Endothelial cell of umbilical vein (primary cell): ENCODE measurements at regions not wholly inside any gene's neighbourhood (a gene's known extent, or its start where the extent isn't known, plus 50 kb on each side); places are given as distances from the start of the nearest gene placed in this dataset.
"Not testable (repeated sequence)": the region's sequence is repeated elsewhere in the genome, so short reads cannot be mapped to it uniquely, and the experiment has no call there.

Source experiments
- BruUV-seq: library from RNA; stranded (reverse); fragments of 400-500 nt; replicated peaks from 2 replicates; lab custom pipeline; 2021; lab: Mats Ljungman, UMichigan
- CTCF ChIA-PET: fragments of 300-600, 350-600 bp; sonication (Branson Sonifier 250); formaldehyde crosslinking; loops from one replicate; lab custom pipeline; 2021; ENCODE audit warnings: antibody characterized with exemption, inconsistent platforms; lab: Charles Lee
- POLR2A ChIA-PET: fragments of 300-600, 350-600 bp; sonication (Branson Sonifier 250); formaldehyde crosslinking; loops from one replicate; lab custom pipeline; 2021; ENCODE audit warnings: antibody characterized with exemption, inconsistent platforms; lab: Charles Lee
- DNase-seq: peaks from one replicate; pipeline ENCODE4 v3.0.0-alpha.2; 2011; ENCODE audit warnings: low read depth, low spot score
- FAIRE-seq: peaks from 2 replicates; lab custom pipeline; 2011; peaks lifted over from hg19 to GRCh38; lab: Jason Lieb, UNC
- H2AFZ ChIP-seq: 2 replicates; pipeline ENCODE4 v1.6.0; 2012; ENCODE audit warnings: low read depth, low read length, control low read depth, inconsistent platforms
- H3K27ac ChIP-seq: 2 replicates; pipeline ENCODE4 v1.5.1; 2011; ENCODE audit warnings: low read depth, mild to moderate bottlenecking, control low read depth, low read length, moderate library complexity; ENCODE audit not compliant: insufficient read depth
- H3K27me3 ChIP-seq, 2 experiments: 2 replicates each; pipeline versions ENCODE4 v1.6.0 to v1.6.1; 2011; ENCODE audit warnings: low read length in 2 of 2, mixed read lengths in 1 of 2; ENCODE audit not compliant: control insufficient read depth in 2 of 2, insufficient read depth in 2 of 2
- H3K36me3 ChIP-seq, 2 experiments: 2 replicates in 1 of 2; 3 replicates in 1 of 2; pipeline ENCODE4 v1.5.1; 2011; ENCODE audit warnings: low read length in 2 of 2, mild to moderate bottlenecking in 1 of 2, moderate library complexity in 1 of 2; ENCODE audit not compliant: control insufficient read depth in 2 of 2, insufficient read depth in 2 of 2; ENCODE audit errors: extremely low read depth in 1 of 2
- H3K4me1 ChIP-seq: 3 replicates; pipeline ENCODE4 v1.5.1; 2011; ENCODE audit warnings: mild to moderate bottlenecking, low read length; ENCODE audit not compliant: control insufficient read depth, insufficient read depth; ENCODE audit errors: extremely low read depth
- H3K4me2 ChIP-seq: 2 replicates; pipeline ENCODE4 v1.6.1; 2011; ENCODE audit warnings: low read length, control low read depth, mixed read lengths; ENCODE audit not compliant: insufficient read depth
- H3K4me3 ChIP-seq, 3 experiments: fragments of 200-600 bp in 1 of 3; sonication (generic), shearing (Covaris generic) in 1 of 3; replicated peaks in 1 of 3; 2 replicates each; pipeline ENCODE4 v1.5.1; 2011 to 2016; ENCODE audit warnings: control low read depth in 3 of 3, low read length in 3 of 3, mild to moderate bottlenecking in 2 of 3, inconsistent platforms in 1 of 3, low read depth in 1 of 3, moderate library complexity in 1 of 3; ENCODE audit not compliant: insufficient read depth in 1 of 3
- H3K79me2 ChIP-seq: 2 replicates; pipeline ENCODE4 v1.6.0; 2012; ENCODE audit warnings: low read length, inconsistent platforms; ENCODE audit not compliant: control insufficient read depth, insufficient read depth
- H3K9ac ChIP-seq: replicated peaks from 2 replicates; pipeline ENCODE3; 2011; ENCODE audit warnings: low read length, control low read depth; ENCODE audit not compliant: insufficient read depth; ENCODE audit errors: extremely low read depth
- H3K9me1 ChIP-seq: replicated peaks from 3 replicates; pipeline ENCODE4 v1.6.0; 2011; ENCODE audit warnings: mild to moderate bottlenecking, low read length; ENCODE audit not compliant: control insufficient read depth, insufficient read depth; ENCODE audit errors: extremely low read depth
- H3K9me3 ChIP-seq: replicated peaks from 2 replicates; pipeline ENCODE4 v1.5.1; 2012; ENCODE audit warnings: low read length, inconsistent platforms; ENCODE audit not compliant: control insufficient read depth, insufficient read depth
- H4K20me1 ChIP-seq: replicated peaks from 2 replicates; pipeline ENCODE3; 2011; ENCODE audit warnings: mild to moderate bottlenecking, low read length; ENCODE audit not compliant: control insufficient read depth, insufficient read depth; ENCODE audit errors: extremely low read depth
- dilution Hi-C: fragments of 300-500 bp; cut with MboI; formaldehyde crosslinking; loops from one replicate; pipeline ENCODE4 v1.15.0; 2019; ENCODE audit warnings: low sequenced_read_pairs; ENCODE audit not compliant: extremely low pct_ligation_motif_present
- intact Hi-C: fragments of 100-400 bp; cut with micrococcal nuclease; formaldehyde crosslinking; loops from one replicate; pipeline ENCODE4 v1.10.0; 2022

GRCh38 chr22:16911340-16911739, 86.1 kb upstream of the XKR3 start:
- H3K4me1 ChIP-seq, H3K9ac ChIP-seq, BruUV-seq, FAIRE-seq, intact Hi-C loops, CTCF ChIA-PET, DNase-seq, H3K9me1 ChIP-seq, H3K4me2 ChIP-seq, H2AFZ ChIP-seq, POLR2A ChIA-PET, H3K79me2 ChIP-seq, H3K36me3 ChIP-seq, H3K9me3 ChIP-seq, H3K4me3 ChIP-seq, H4K20me1 ChIP-seq, H3K27ac ChIP-seq, dilution Hi-C loops, H3K27me3 ChIP-seq: not testable (repeated sequence)

GRCh38 chr22:16902051-16902450, 76.8 kb upstream of the XKR3 start:
- DNase-seq, H3K9me1 ChIP-seq, H2AFZ ChIP-seq, H3K9ac ChIP-seq, H3K4me1 ChIP-seq, CTCF ChIA-PET, BruUV-seq, FAIRE-seq, dilution Hi-C loops, intact Hi-C loops, H3K27ac ChIP-seq, H3K9me3 ChIP-seq, POLR2A ChIA-PET, H3K36me3 ChIP-seq, H3K27me3 ChIP-seq, H3K79me2 ChIP-seq, H3K4me3 ChIP-seq, H3K4me2 ChIP-seq, H4K20me1 ChIP-seq: not testable (repeated sequence)

GRCh38 chr22:16901579-16901978, 76.4 kb upstream of the XKR3 start:
- FAIRE-seq, BruUV-seq, CTCF ChIA-PET: not testable (repeated sequence)

GRCh38 chr22:16899358-16899757, 74.1 kb upstream of the XKR3 start:
- H3K4me2 ChIP-seq, POLR2A ChIA-PET, BruUV-seq, FAIRE-seq, H3K27me3 ChIP-seq, H3K9me1 ChIP-seq, dilution Hi-C loops, H4K20me1 ChIP-seq, H3K4me1 ChIP-seq, CTCF ChIA-PET, H3K4me3 ChIP-seq, H3K9me3 ChIP-seq, DNase-seq, H3K36me3 ChIP-seq, H3K27ac ChIP-seq, H2AFZ ChIP-seq, intact Hi-C loops, H3K9ac ChIP-seq, H3K79me2 ChIP-seq: not testable (repeated sequence)

More at GRCh38 chr22:16901579-16901978, 76.4 kb upstream of the XKR3 start:
- H3K4me1 ChIP-seq, H3K9ac ChIP-seq, H3K4me2 ChIP-seq, intact Hi-C loops, POLR2A ChIA-PET, H3K9me1 ChIP-seq, H3K27me3 ChIP-seq, H3K79me2 ChIP-seq, H3K36me3 ChIP-seq, H2AFZ ChIP-seq, H3K9me3 ChIP-seq, DNase-seq, H3K27ac ChIP-seq, H4K20me1 ChIP-seq, dilution Hi-C loops, H3K4me3 ChIP-seq: not testable (repeated sequence)
